ENCODE measurements at regions not wholly inside any gene's neighbourhood (a gene's known extent, or its start where the extent isn't known, plus 50 kb on each side); places are given as distances from the start of the nearest gene placed in this dataset.
A peak's percentile ranks its signal among the peaks of the same experiment; 100 is the strongest.

- no peaks in the 10 kb centered on the region for H3K36me3 Mint-ChIP-seq (ENCODE audit: low read depth)
- H3K27me3 Mint-ChIP-seq (ENCODE audit: insufficient read depth): no peaks in the 10 kb centered on the region; the same call in 1 of the 2 replicates
- H3K4me3 Mint-ChIP-seq: no peak overlapping the region
- H3K27ac Mint-ChIP-seq: no peak overlapping the region
- H3K9me3 Mint-ChIP-seq: peaks cover 8% of the 10 kb centered on the region
- no peaks in the 10 kb centered on the region for H3K4me1 Mint-ChIP-seq (ENCODE audit: low read depth)
- TF ChIP-seq, protein P1, sequence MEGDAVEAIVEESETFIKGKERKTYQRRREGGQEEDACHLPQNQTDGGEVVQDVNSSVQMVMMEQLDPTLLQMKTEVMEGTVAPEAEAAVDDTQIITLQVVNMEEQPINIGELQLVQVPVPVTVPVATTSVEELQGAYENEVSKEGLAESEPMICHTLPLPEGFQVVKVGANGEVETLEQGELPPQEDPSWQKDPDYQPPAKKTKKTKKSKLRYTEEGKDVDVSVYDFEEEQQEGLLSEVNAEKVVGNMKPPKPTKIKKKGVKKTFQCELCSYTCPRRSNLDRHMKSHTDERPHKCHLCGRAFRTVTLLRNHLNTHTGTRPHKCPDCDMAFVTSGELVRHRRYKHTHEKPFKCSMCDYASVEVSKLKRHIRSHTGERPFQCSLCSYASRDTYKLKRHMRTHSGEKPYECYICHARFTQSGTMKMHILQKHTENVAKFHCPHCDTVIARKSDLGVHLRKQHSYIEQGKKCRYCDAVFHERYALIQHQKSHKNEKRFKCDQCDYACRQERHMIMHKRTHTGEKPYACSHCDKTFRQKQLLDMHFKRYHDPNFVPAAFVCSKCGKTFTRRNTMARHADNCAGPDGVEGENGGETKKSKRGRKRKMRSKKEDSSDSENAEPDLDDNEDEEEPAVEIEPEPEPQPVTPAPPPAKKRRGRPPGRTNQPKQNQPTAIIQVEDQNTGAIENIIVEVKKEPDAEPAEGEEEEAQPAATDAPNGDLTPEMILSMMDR (IDR thresholded peaks at IDR 0.05): no peak
- DNase-seq: no peak
Measured at GRCh38 chr3:59335338-59335737, 285.5 kb upstream of the CFAP20DC start.

DNA sequence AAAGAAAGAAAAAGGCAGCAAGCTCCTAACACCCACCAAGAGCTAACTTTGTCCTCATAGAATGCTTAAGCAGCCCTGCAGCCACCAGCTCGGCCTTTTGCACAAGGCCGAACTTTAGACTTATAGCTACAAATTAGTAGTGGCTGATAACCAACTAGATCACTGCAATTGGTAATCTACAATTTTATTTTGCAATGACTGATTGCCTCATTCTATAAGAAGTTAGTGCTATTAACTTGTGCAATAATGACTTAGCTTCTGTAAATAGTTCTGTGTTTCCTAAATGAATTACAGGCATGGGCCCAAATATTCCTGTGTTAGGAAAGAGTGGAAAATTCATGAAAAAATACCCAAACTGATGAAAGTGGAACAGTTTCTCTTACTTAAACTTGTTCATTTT is 284.8 kb upstream of the CFAP20DC start:
- H3K27ac Mint-ChIP-seq: no peak overlapping the region
- no peak overlapping the region for H3K4me3 Mint-ChIP-seq
- no peak for DNase-seq

GRCh38 chr3:59327376-59327808 is 277.6 kb upstream of the CFAP20DC start:
- Mint-ChIP-seq H3K27ac (no peak overlapping the region), H3K36me3 (ENCODE audit: low read depth) (no peaks in the 10 kb centered on the region), H3K27me3 (ENCODE audit: insufficient read depth) (no peaks in the 10 kb centered on the region; the same call in 1 of the 2 replicates), H3K4me3 (no peak overlapping the region), H3K9me3 (peaks cover 8% of the 10 kb centered on the region), H3K4me1 (ENCODE audit: low read depth) (no peaks in the 10 kb centered on the region)
- TF ChIP-seq, protein P1 (IDR thresholded peaks at IDR 0.05): no peak
- no peak for DNase-seq

More for the DNA sequence above, 284.8 kb upstream of the CFAP20DC start:
- no peaks in the 10 kb centered on the region for H3K4me1 Mint-ChIP-seq (ENCODE audit: low read depth)
- TF ChIP-seq, protein P1 (IDR thresholded peaks at IDR 0.05): no peak
- H3K36me3 Mint-ChIP-seq (ENCODE audit: low read depth): no peaks in the 10 kb centered on the region
- peaks cover 8% of the 10 kb centered on the region for H3K9me3 Mint-ChIP-seq
- no peaks in the 10 kb centered on the region for H3K27me3 Mint-ChIP-seq (ENCODE audit: insufficient read depth)

- Mint-ChIP-seq H3K9me3 (peaks cover 8% of the 10 kb centered on the region), H3K27ac (no peak overlapping the region), H3K4me3 (no peak overlapping the region), H3K27me3 (ENCODE audit: insufficient read depth) (no peaks in the 10 kb centered on the region; the same call in 1 of the 2 replicates), H3K36me3 (ENCODE audit: low read depth) (no peaks in the 10 kb centered on the region), H3K4me1 (ENCODE audit: low read depth) (no peaks in the 10 kb centered on the region)
- DNase-seq: no peak
- TF ChIP-seq, protein P1 (IDR thresholded peaks at IDR 0.05): peak; percentile 46
Measured at GRCh38 chr3:59326246-59327024, 276.6 kb upstream of the CFAP20DC start.

- Mint-ChIP-seq H3K36me3 (ENCODE audit: low read depth) (no peaks in the 10 kb centered on the region), H3K27me3 (ENCODE audit: insufficient read depth) (no peaks in the 10 kb centered on the region; the same call in 1 of the 2 replicates), H3K27ac (no peak overlapping the region), H3K9me3 (peaks cover 8% of the 10 kb centered on the region; the same call in 1 of the 2 replicates), H3K4me1 (ENCODE audit: low read depth) (no peaks in the 10 kb centered on the region), H3K4me3 (no peak overlapping the region)
- no peak for DNase-seq
- TF ChIP-seq, protein P1 (IDR thresholded peaks at IDR 0.05): no peak
Measured at GRCh38 chr3:59321881-59322540, 272.2 kb upstream of the CFAP20DC start.
